ENCODE measurements at regions not wholly inside any gene's neighbourhood (a gene's known extent, or its start where the extent isn't known, plus 50 kb on each side); places are given as distances from the start of the nearest gene placed in this dataset.

GRCh38 chr5:67363963-67364362 is 167.4 kb upstream of the CD180 start:
- in situ Hi-C loops (cut with MboI) (no loop called here), intact Hi-C loops (cut with micrococcal nuclease; ENCODE audit: unreplicated experiment) (no loop called here)
- RAD21 ChIA-PET (ENCODE audit: unreplicated experiment): no interaction called here
- no peak for ATAC-seq
- H3K4me3 ChIP-seq: no peak overlapping the region
- H3K27me3 ChIP-seq (replicated peaks in 1 of 2; ENCODE audit: control insufficient read depth in 2 of 2, insufficient read depth in 2 of 2, low read length in 1 of 2): no peaks in the 10 kb centered on the region
- H3K27ac ChIP-seq (ENCODE audit: control insufficient read depth, insufficient read depth): no peak overlapping the region
- BruUV-seq (replicated peaks): no TSS peak
- no peaks in the 10 kb centered on the region for H3K4me1 ChIP-seq (ENCODE audit: control insufficient read depth, insufficient read depth, low read length)
- DNase-seq (ENCODE audit: low read depth, low spot score): no peak
- no peaks in the 10 kb centered on the region for H3K79me2 ChIP-seq (ENCODE audit: control insufficient read depth, insufficient read depth, low read length)
- H3K9ac ChIP-seq (ENCODE audit: control insufficient read depth, insufficient read depth, low read length): no peak overlapping the region
- H3K4me2 ChIP-seq (ENCODE audit: control insufficient read depth, insufficient read depth): no peak overlapping the region
- H2AFZ ChIP-seq (ENCODE audit: control insufficient read depth, low read depth, low read length): no peak overlapping the region
- no peaks in the 10 kb centered on the region for H3K9me3 ChIP-seq (replicated peaks; ENCODE audit: control insufficient read depth, insufficient read depth, low read length)
- WGBS (ENCODE audit: insufficient coverage, insufficient replicate concordance, low lambda C conversion rate, missing lambda C conversion rate): 0% methylated on average over 1 of the region's 1 CpG
- POLR2A ChIA-PET: no interaction called here
- SMC1A ChIA-PET (ENCODE audit: uncharacterized antibody, unreplicated experiment): no interaction called here
- no peak for FAIRE-seq
- CTCF ChIA-PET: interaction anchor here (1.5 kb wide), 1 partner anchor 14 kb away, joined by 3 read pairs; no protein-coding TSS in a partner anchor
- no peaks in the 10 kb centered on the region for H4K20me1 ChIP-seq (ENCODE audit: control insufficient read depth, insufficient read depth)
- H3K36me3 ChIP-seq (ENCODE audit: control insufficient read depth in 2 of 2, insufficient read depth in 2 of 2, low read length in 1 of 2): no peaks in the 10 kb centered on the region
- no peak for TF ChIP-seq ZNF274 (IDR thresholded peaks at IDR 0.05; ENCODE audit: insufficient read depth, insufficient read length)
- TF ChIP-seq, protein P1, sequence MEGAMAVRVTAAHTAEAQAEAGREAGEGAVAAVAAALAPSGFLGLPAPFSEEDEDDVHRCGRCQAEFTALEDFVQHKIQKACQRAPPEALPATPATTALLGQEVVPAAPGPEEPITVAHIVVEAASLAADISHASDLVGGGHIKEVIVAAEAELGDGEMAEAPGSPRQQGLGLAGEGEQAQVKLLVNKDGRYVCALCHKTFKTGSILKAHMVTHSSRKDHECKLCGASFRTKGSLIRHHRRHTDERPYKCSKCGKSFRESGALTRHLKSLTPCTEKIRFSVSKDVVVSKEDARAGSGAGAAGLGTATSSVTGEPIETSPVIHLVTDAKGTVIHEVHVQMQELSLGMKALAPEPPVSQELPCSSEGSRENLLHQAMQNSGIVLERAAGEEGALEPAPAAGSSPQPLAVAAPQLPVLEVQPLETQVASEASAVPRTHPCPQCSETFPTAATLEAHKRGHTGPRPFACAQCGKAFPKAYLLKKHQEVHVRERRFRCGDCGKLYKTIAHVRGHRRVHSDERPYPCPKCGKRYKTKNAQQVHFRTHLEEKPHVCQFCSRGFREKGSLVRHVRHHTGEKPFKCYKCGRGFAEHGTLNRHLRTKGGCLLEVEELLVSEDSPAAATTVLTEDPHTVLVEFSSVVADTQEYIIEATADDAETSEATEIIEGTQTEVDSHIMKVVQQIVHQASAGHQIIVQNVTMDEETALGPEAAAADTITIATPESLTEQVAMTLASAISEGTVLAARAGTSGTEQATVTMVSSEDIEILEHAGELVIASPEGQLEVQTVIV (IDR thresholded peaks at IDR 0.05; ENCODE audit: borderline replicate concordance, partially characterized antibody): no peak
- TF ChIP-seq RUNX3 (IDR thresholded peaks at IDR 0.05; ENCODE audit: low read length): no peak
- TF ChIP-seq EP300 (IDR thresholded peaks at IDR 0.05; ENCODE audit: borderline replicate concordance in 1 of 2, control insufficient read depth in 1 of 2, low read depth in 2 of 2, low read length in 2 of 2): no peak
- no peak for TF ChIP-seq ZBTB11 (CRISPR knock-in tag; IDR thresholded peaks at IDR 0.05)
- no peak for TF ChIP-seq IKZF1 (conservative IDR thresholded peaks at IDR 0.05)
- no peak for TF ChIP-seq NBN (IDR thresholded peaks at IDR 0.05)
- no peak for TF ChIP-seq RELB (IDR thresholded peaks at IDR 0.05; ENCODE audit: low read depth)
- no peak for TF ChIP-seq JUND (IDR thresholded peaks at IDR 0.05; ENCODE audit: low read depth, low read length)
- no peak for TF ChIP-seq BCL3 (IDR thresholded peaks at IDR 0.05; ENCODE audit: borderline replicate concordance, insufficient read depth, low read depth, low read length, poor library complexity, severe bottlenecking)
- TF ChIP-seq KAT2A (conservative IDR thresholded peaks at IDR 0.05; ENCODE audit: control insufficient read depth, low read depth, low read length): no peak
- no peak for TF ChIP-seq SMAD5 (IDR thresholded peaks at IDR 0.05; ENCODE audit: low read depth)
- TF ChIP-seq POLR2AphosphoS2 (IDR thresholded peaks at IDR 0.05; ENCODE audit: low read depth, low read length): no peak
